GM21576 (cell line): ENCODE measurements at regions not wholly inside any gene's neighbourhood (a gene's known extent, or its start where the extent isn't known, plus 50 kb on each side); places are given as distances from the start of the nearest gene placed in this dataset.
A peak's percentile ranks its signal among the peaks of the same experiment; 100 is the strongest.
"Not testable (repeated sequence)": the region's sequence is repeated elsewhere in the genome, so short reads cannot be mapped to it uniquely, and the experiment has no call there.

Experiments
- ATAC-seq: cut with Tn5 transposase; IDR thresholded peaks from one replicate; pipeline ENCODE4 v1.9.1; 2021; ENCODE audit warnings: mild to moderate bottlenecking, moderate library complexity; ENCODE audit not compliant: unreplicated experiment

GRCh38 chr5:117131048-117131679 lies 556.5 kb upstream of the SEMA6A start:
- ATAC-seq, result peak; percentile 97

- ATAC-seq, result no peak
These were observed 543.9 kb upstream of the SEMA6A start for GRCh38 chr5:117118499-117118898.

GRCh38 chr5:117117314-117117713 lies 542.7 kb upstream of the SEMA6A start:
- ATAC-seq, result not testable (repeated sequence)

- no peak for ATAC-seq
These were observed 535.9 kb upstream of the SEMA6A start for GRCh38 chr5:117110548-117110947.

GRCh38 chr5:117107859-117108258 lies 533.2 kb upstream of the SEMA6A start:
- ATAC-seq, result no peak

- no peak for ATAC-seq
These were observed 529.1 kb upstream of the SEMA6A start for GRCh38 chr5:117103703-117104102.

- ATAC-seq, result no peak
These were observed 528.0 kb upstream of the SEMA6A start for GRCh38 chr5:117102591-117102990.

- no peak for ATAC-seq
These were observed 525.6 kb upstream of the SEMA6A start for GRCh38 chr5:117100176-117100575.

- ATAC-seq, result no peak
These were observed 523.5 kb upstream of the SEMA6A start for GRCh38 chr5:117098094-117098493.

- ATAC-seq, result no peak
These were observed 521.0 kb upstream of the SEMA6A start for GRCh38 chr5:117095346-117096332.

- no peak for ATAC-seq
These were observed 519.6 kb upstream of the SEMA6A start for GRCh38 chr5:117094114-117094815.

- no peak for ATAC-seq
These were observed 519.0 kb upstream of the SEMA6A start for GRCh38 chr5:117093653-117094052.

- no peak for ATAC-seq
These were observed 514.4 kb upstream of the SEMA6A start for GRCh38 chr5:117089001-117089400.

- no peak for ATAC-seq
These were observed 513.6 kb upstream of the SEMA6A start for GRCh38 chr5:117088176-117088575.

- no peak for ATAC-seq
These were observed 509.4 kb upstream of the SEMA6A start for GRCh38 chr5:117084067-117084466.

GRCh38 chr5:117082977-117083376 lies 508.4 kb upstream of the SEMA6A start:
- no peak for ATAC-seq

GRCh38 chr5:117077142-117077541 lies 502.5 kb upstream of the SEMA6A start:
- ATAC-seq, result no peak

GRCh38 chr5:117072439-117072838 lies 497.8 kb upstream of the SEMA6A start:
- ATAC-seq, result no peak

GRCh38 chr5:117065800-117066199 lies 491.2 kb upstream of the SEMA6A start:
- ATAC-seq, result no peak

GRCh38 chr5:117065161-117065560 lies 490.5 kb upstream of the SEMA6A start:
- no peak for ATAC-seq

GRCh38 chr5:117060099-117060498 lies 485.5 kb upstream of the SEMA6A start:
- no peak for ATAC-seq
